Hematopoietic multipotent progenitor cell treated with erythropoietin and hydrocortisone succinate and interleukin-3 and kit ligand, for 15 days (in vitro differentiated cells): ENCODE measurements at regions not wholly inside any gene's neighbourhood (a gene's known extent, or its start where the extent isn't known, plus 50 kb on each side); places are given as distances from the start of the nearest gene placed in this dataset.

Source experiments
- DNase-seq: peaks from one replicate; pipeline ENCODE4 v3.0.0-alpha.2; 2015; ENCODE audit warnings: low spot score

DNA sequence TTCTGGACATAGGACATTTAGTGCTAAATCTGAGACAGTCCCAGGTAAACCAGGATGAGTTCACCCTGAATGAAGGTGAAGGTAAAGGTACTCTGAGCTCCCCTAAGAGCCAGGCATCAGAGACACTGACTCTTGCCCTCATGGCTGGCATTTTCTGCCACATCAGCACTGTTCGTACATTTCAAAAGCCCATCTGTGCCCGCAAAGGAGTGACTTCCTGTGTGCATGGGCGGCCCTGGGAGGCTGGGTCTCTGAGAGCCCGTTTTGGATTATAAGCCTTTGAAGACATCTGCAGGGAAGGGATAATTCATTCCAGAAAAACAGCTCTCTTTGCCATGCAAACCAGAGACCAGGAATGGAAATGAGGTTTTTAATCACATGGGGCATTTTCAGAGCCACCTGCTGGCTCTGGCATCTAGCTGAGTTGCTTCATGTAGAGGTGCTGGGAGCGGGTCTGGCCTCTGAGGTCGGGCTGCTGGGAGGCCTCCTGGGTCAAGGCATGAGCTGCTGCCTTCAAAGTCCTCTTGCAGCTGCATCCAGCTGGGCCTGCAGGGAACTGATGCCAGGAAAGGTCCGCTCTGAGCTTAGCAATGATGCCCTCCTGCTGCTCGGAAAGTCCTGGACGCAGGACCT is 348.3 kb downstream of the DHX35 start:
- DNase-seq: no peak

DNA sequence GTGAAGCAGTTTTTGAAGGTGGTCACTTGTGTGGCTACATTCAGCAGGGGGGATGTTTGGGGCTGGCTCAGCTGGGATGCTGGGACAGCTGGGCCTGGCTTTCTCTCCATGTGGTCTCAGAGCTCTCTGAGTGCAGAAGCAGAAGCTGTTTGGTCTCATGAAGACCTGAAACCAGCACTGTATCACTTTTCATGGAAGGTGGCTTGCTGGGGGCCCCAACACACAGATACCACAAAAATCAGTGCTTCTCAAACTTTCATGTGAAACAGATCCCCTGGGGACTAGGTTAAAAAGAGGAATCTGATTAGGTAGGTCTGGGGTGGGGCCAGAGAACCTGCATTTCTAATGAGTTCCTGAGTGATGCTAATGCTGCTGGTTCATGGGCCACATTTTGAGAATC is 347.3 kb downstream of the DHX35 start:
- DNase-seq: no peak

- no peak for DNase-seq
Observed at GRCh38 chr20:39302312-39302711, 340.2 kb downstream of the DHX35 start.

DNA sequence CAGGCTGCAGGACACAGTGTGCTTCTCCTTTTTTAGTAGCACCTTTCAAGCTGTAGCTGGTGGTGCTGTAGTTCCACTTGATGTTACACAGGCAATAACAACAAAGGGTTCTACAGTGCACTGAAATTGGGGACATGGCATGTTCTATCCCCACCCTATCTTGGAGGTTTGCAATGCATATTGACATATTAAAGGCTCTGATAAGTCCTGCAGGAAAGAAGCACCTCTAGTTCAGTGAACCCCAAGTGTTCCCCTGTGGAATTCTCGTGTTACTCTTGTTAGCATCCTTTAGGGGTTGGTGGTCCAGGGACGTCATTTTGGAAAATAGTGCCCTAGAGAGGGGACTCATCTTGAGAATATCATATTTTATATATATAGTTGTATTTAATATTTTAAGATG is 337.6 kb downstream of the DHX35 start:
- DNase-seq: no peak

DNA sequence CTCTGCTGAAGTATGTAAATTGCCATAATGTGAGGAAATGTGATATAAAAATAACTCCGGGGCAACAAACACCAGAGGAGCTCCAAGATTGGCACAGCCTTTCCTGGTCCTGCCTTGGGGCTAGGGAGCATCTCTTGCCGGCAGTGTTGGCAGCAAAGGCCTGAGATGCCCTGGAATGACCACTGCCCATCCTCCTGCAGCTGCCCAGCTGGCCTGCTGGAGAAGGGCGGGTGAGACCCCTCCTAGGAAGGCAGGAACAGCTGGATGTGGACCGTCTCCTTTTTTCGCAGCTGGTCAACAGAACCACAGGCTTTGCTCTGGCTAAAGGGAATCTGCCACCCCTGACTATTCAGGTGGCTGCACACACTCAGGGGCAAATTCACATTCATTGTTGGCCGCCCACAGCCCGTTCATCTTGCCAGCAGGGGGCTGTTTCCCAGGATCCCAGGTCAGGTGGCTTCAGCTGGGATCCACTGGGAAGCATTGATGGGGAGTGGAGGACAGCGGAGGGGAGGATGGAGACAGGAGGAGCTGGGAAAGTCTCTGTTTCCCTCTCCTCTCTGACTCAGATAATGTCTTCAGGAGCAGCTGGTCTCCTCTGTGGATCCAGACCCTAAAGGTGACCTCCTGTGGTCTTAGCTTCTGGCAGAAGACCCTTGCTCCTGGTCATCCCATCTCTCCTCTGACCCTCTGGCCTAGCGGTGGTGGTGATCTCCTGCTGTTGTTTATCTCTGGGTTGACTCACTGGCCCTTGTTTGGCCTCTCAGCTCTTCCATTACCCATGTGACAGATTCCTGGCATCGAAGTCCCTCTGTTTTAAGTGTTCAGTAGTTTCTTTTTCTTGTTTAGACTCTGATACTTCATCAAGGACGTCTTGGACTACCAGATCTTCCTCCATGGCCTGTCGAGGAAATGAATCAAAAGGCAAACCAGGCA is 336.7 kb downstream of the DHX35 start:
- DNase-seq: no peak

GRCh38 chr20:39298121-39298520 is 336.0 kb downstream of the DHX35 start:
- DNase-seq: no peak

- DNase-seq: no peak
Observed at GRCh38 chr20:39295301-39295700, 333.2 kb downstream of the DHX35 start.

- no peak for DNase-seq
Observed at GRCh38 chr20:39294137-39294725, 332.1 kb downstream of the DHX35 start.

GRCh38 chr20:39292193-39292736 is 330.1 kb downstream of the DHX35 start:
- no peak for DNase-seq

- no peak for DNase-seq
Observed at GRCh38 chr20:39291301-39291700, 329.2 kb downstream of the DHX35 start.

GRCh38 chr20:39290575-39290974 is 328.4 kb downstream of the DHX35 start:
- DNase-seq: no peak

DNA sequence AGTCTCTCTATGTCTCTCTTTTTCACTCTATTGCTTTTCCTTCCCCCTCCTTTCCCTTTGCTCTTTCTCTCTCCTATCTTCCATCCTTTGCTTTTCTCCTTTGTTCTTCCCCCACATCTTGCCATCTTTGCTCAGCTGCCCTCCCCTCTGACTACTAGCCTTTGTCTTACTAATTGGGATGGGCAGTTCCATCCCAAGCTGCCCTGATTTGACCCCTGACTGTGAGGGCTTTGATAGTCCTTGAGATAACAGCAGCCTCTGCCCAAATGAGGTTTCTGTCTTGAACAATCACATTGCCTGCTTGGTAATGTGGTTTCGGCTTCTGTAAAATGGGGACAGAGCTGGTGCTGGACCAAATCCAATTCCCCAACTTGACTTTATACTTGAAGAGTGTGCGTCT is 327.7 kb downstream of the DHX35 start:
- no peak for DNase-seq

DNA sequence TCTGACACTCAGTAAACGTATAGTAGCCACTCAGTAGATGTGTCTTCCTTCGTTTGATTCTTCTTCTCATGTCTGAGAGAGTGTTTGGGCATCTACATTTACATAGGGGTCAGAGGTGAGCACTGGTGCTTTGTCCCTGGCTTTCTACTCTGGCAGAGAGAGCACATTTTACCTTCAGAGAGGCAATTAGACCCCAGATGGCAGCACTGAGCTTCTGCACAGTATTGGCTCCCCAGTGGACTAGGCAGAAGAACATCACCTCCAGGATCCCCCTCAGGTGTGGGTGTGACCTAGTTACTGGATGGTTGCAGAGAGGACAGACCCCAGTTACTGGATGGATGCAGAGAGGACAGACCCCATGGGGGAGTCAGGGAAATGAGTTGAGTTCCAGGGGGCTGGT is 327.2 kb downstream of the DHX35 start:
- no peak for DNase-seq

DNA sequence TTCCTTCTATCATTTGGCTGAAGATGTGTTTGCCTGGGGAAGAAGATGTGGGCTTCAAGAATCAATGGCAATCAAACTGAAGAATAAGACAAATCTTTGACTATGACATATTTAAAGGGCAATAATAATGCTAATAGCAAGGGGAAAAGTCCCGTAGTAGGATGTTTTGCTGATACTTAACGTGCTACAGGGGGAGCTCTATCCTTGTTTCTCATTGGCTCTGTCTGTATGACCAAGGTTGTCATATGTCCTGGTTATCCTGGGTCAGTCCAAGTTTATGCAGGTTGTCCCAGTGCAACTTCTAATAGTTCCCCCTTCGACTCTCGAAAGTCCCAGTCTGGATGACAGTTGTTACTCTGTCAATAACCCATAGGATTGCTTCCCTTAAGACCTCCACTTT is 321.3 kb downstream of the DHX35 start:
- DNase-seq: no peak

- DNase-seq: no peak
Observed at GRCh38 chr20:39282619-39283092, 320.5 kb downstream of the DHX35 start.

- no peak for DNase-seq
Observed at GRCh38 chr20:39280875-39281274, 318.7 kb downstream of the DHX35 start.

DNA sequence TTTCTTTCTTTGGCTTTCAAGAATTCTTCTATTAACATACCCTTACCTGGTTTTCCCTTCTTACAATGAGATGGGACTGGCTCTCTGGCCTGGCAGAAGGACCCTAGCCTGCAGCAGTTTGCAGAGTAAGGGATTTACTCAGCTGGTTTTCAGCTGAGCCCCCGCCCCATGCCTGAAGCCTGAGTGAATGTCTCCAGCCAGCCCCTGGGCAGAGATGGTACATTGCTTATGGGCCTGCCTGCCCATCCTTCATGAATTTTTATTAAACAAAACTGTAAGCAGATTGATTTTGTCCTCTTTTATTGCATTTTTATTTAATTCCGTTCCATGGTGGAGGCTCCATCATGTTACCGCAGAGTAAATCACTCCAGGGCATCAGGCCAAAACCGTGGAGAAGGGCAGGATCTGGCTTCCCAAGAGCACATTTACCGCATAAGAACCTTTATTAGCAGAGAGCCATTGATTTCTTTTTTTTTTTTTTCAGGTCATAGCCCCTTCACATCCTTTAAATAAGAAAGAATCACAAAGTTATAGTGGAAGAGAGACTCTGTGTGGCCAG is 316.2 kb downstream of the DHX35 start:
- DNase-seq: no peak

DNA sequence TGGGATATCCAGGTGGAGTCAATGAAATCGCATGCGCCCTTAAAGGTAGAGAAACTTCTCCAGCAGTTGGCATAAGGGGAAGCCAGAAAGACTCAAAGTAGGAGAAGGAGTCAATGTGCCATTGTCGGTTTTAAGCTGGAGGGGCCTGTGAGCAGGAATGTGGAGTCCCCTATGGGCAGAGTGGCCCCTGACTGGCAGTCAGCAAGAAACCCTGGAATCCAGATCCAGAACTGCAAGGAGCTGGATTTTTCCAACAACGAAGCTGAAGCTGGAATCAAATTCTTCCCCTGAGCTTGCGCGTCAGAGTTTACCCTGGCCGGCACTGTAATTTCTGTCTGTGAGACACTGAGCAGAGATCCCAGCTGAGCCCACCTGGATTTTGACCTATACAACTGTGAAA is 315.0 kb downstream of the DHX35 start:
- DNase-seq: no peak

DNA sequence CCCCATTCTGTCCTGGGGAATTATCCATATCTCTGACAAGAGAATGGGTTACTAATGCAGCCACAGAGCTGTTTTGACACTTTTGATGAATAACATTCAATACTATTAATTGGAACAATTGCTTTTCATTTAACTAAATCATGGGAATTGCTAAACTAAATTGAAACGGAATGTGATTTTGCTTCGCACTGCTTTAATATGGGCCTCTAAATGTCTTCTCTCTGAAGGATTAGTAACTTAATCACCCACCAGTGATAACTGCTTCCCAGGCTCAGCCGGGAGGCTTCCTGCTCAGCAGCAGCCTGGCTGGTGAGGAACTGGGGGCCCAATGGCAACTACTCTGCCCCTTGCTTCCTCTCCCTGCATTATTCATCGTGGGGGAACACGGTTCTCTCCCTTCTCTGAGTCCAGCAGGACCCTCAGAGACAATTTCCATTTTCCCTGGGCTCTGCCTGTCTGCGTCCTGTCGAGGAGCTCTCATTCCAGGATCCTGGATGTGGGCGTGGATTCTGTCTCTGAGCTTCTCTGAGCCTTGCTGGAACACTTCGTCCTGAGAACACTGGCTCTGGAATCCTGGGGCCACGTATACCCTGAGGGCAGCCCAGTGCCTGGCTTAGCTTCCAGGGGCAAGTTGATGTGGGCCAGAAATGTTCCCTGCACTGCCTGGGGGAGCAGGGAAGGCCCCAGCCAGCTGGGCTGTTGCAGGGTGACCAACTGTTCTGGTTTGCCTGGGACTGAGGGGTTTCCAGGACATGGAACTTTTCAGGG is 308.9 kb downstream of the DHX35 start:
- DNase-seq: no peak

DNA sequence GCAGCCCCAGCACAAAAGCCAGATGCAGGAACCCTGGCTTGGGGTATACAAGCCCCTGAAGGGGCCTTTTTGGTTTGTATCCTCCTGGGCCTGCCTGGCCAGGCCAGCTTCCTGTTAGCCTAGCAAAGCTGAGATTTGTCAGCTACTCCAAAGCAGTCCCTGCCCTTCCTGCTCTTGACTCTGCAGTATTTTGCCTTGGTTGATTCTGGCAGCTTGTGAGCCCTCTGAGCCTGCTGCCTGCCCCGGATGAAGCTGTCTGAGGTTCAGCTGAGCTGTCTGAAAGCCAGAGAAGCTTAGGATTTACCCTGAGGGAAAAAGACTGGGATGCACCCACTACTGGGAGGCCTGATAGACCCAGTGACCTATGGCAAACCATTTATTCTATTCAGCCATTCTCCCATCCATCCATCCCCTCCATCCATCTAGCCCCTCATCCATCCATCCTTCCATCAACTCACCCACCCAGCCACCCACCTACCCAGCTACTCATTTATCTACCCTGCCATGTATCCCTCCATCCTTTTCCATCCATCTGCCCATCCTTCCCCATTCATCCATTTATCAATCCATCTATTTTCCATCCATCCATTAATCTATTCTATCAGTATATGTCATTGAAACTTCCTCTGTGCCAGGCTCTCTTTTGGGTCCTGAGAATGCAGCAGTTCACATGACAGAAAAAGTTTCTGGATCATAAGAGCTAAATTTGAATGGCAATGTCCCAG is 307.5 kb downstream of the DHX35 start:
- no peak for DNase-seq

DNA sequence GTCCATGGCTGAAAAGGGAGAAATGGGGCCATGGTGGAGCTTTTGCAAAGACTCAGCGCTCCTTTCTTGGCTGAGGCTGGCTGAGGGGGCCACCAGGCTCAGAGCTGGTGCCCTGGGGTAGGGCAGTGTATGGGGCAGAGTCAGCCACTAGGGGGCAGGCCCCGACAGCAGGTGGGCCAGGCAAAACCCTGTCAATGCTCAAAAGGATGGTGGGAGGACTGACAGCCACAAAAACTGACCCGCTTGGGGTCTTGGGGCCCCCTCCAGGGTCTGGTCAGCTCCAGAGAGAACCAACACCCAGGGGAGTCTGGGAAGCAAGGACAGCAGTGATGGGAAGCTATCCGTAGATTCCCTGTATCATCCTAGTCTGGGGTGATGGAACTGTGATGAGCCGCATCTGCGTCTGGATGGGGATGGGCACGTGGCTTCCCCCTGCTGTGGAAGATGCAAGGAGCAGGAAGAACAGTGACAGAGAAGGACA is 306.9 kb downstream of the DHX35 start:
- DNase-seq: peak; percentile 16
